Naive thymus-derived CD8-positive, alpha-beta T cell (primary cell): ENCODE measurements at regions not wholly inside any gene's neighbourhood (a gene's known extent, or its start where the extent isn't known, plus 50 kb on each side); places are given as distances from the start of the nearest gene placed in this dataset.

Source experiments
- ATAC-seq, 2 donors: fragments of 150-1000 bp; cut with Tn5 transposase in 1 of 2; sonication (Bioruptor Pico), chemical (Tn5 transposase) in 1 of 2; 1 replicate in 1 of 2; 2 replicates in 1 of 2; pipeline ENCODE4 v1.10.0; 2021; ENCODE audit warnings: mild to moderate bottlenecking in 2 of 2, moderate library complexity in 2 of 2
- POLR2A ChIA-PET: fragments of 350-600 bp; sonication (Branson Sonifier 250); formaldehyde crosslinking; loops from one replicate; lab custom pipeline; 2021; ENCODE audit warnings: antibody characterized with exemption; lab: Charles Lee
- DNase-seq, 10 donors: peaks; one replicate each; pipeline versions ENCODE4 v3.0.0 to v3.0.0-alpha.2; 2020 to 2022
- H3K27ac Mint-ChIP-seq, 10 donors: one replicate each; pipeline ENCODE4 v1.8.0; 2020 to 2022; ENCODE audit warnings: mild to moderate bottlenecking in 10 of 10, mixed read lengths in 10 of 10, moderate library complexity in 4 of 10, inconsistent platforms in 1 of 10
- H3K27me3 Mint-ChIP-seq, 5 donors: one replicate each; pipeline ENCODE4 v1.8.0; 2021 to 2022; ENCODE audit warnings: mixed read lengths in 5 of 5
- H3K36me3 Mint-ChIP-seq, 3 donors: one replicate each; pipeline ENCODE4 v1.8.0; 2020 to 2022; ENCODE audit warnings: mixed read lengths in 3 of 3, mild to moderate bottlenecking in 2 of 3, inconsistent platforms in 1 of 3
- H3K4me1 Mint-ChIP-seq, 4 donors: one replicate each; pipeline ENCODE4 v1.8.0; 2021 to 2022; ENCODE audit warnings: mixed read lengths in 4 of 4
- H3K4me3 Mint-ChIP-seq, 10 donors: one replicate each; pipeline ENCODE4 v1.8.0; 2020 to 2022; ENCODE audit warnings: mild to moderate bottlenecking in 10 of 10, mixed read lengths in 10 of 10, moderate library complexity in 6 of 10, inconsistent platforms in 1 of 10
- H3K9me3 Mint-ChIP-seq, 9 donors: one replicate each; pipeline ENCODE4 v1.8.0; 2020 to 2022; ENCODE audit warnings: mixed read lengths in 9 of 9, mild to moderate bottlenecking in 3 of 9, inconsistent platforms in 1 of 9, moderate library complexity in 1 of 9

- Mint-ChIP-seq H3K36me3 (no peaks in the 10 kb centered on the region), H3K9me3 (peaks cover 0 to 8% (median 0%) of the 10 kb centered on the region in 9 donors), H3K4me1 (no peaks in the 10 kb centered on the region), H3K4me3 (no peak overlapping the region), H3K27me3 (peaks cover 0 to 4% (median 0%) of the 10 kb centered on the region in 5 donors), H3K27ac (no peak overlapping the region)
- no peak for DNase-seq
- POLR2A ChIA-PET = no interaction called here
- no peak for ATAC-seq
Measured at GRCh38 chr6:81996414-81996813, 243.9 kb upstream of the TENT5A start.

DNA sequence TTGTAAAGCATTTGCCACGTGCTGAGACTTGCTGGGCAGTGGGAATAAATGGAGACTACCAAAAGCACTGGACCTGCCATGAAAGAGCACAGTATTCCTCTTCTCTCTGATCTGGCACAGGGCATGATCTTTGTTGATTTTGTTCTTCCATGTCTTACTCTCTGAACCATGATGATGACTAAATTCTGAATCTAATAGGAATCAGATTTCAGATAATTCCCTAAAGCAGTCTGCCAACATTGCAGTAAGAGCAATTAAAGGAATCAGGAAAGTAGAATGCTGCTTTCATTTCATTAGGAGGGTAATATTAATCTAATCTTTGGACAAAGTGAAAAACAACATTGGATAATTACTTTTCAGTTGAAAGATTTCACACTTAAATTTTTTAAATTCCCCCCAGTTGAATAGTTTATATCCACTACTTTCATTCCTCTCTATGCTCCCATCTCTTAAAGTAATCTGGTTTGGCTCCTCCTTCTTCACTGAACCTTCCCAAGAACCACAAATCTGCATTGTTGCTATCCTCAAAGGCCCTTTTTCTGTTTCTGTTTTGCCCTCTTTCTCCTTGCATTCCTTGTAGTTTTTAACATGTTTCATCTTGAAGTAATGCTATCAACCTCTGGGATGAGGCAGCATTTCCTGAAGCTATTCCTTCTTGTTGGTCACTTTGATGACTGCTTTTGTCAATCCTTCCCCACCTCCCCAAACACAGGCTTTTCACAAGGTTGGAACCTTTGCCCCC lies 243.2 kb upstream of the TENT5A start:
- Mint-ChIP-seq H3K27ac (no peak overlapping the region), H3K4me1 (no peaks in the 10 kb centered on the region), H3K36me3 (no peaks in the 10 kb centered on the region), H3K9me3 (peaks cover 0 to 2% (median 0%) of the 10 kb centered on the region in 9 donors), H3K4me3 (no peak overlapping the region), H3K27me3 (peaks cover 0 to 5% (median 0%) of the 10 kb centered on the region in 5 donors)
- DNase-seq (no peak), ATAC-seq (no peak)
- POLR2A ChIA-PET = no interaction called here

- no peak for ATAC-seq
- POLR2A ChIA-PET = no interaction called here
- Mint-ChIP-seq H3K4me1 (no peaks in the 10 kb centered on the region), H3K4me3 (no peak overlapping the region), H3K9me3 (peaks cover 0 to 2% (median 0%) of the 10 kb centered on the region in 9 donors), H3K36me3 (no peaks in the 10 kb centered on the region), H3K27me3 (peaks cover 0 to 2% (median 0%) of the 10 kb centered on the region in 5 donors), H3K27ac (no peak overlapping the region)
- no peak for DNase-seq
Measured at GRCh38 chr6:81988871-81989270, 236.4 kb upstream of the TENT5A start.

DNA sequence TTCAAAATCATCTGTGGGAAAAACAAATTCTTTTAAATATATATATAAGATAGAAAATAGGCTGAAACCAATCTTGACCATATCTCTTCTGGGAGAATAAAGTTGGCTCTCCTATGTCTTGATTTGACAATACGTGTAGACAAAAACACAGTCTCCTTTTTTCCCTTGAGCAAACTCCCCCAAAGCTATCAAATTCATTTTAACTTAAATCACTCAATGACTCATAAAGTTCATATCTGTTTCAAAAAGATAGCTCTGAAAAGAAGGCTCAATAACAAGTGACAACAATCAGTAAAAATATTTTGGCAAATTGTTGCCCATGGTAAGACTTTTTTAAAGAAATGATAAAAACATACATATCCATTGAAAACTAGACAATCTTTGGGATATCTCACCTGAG lies 236.0 kb upstream of the TENT5A start:
- H3K27ac Mint-ChIP-seq = no peak overlapping the region
- POLR2A ChIA-PET = no interaction called here
- DNase-seq (no peak), ATAC-seq (no peak)
- peaks cover 0 to 2% (median 0%) of the 10 kb centered on the region in 5 donors for H3K27me3 Mint-ChIP-seq
- peaks cover 0 to 2% (median 0%) of the 10 kb centered on the region in 9 donors for H3K9me3 Mint-ChIP-seq
- H3K36me3 Mint-ChIP-seq = no peaks in the 10 kb centered on the region
- H3K4me3 Mint-ChIP-seq = no peak overlapping the region
- no peaks in the 10 kb centered on the region for H3K4me1 Mint-ChIP-seq

GRCh38 chr6:81987293-81987692 lies 234.8 kb upstream of the TENT5A start:
- H3K27ac Mint-ChIP-seq = no peak overlapping the region
- no peaks in the 10 kb centered on the region for H3K4me1 Mint-ChIP-seq
- no peak overlapping the region for H3K4me3 Mint-ChIP-seq
- peaks cover 0 to 2% (median 0%) of the 10 kb centered on the region in 9 donors for H3K9me3 Mint-ChIP-seq
- ATAC-seq (no peak), DNase-seq (no peak)
- peaks cover 0 to 2% (median 0%) of the 10 kb centered on the region in 5 donors for H3K27me3 Mint-ChIP-seq
- H3K36me3 Mint-ChIP-seq = no peaks in the 10 kb centered on the region
- POLR2A ChIA-PET = no interaction called here

DNA sequence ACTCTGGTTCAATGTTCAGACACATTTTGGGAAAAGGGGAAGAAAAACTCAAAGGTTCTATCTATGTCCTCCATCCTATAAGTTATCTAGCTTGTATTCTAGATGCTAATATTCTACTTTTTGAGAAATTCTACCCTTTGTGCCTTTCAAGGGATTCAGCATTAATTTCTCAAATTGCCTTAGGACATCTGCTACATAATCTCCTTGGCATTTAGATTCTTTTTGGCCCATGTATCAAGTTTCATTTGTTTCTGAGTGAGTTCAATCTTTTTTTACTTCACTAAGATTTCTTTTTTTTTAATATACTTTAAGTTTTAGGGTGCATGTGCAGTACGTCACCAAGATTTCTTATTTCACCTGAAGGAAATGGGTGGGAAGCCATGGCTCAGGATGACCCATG lies 232.7 kb upstream of the TENT5A start:
- Mint-ChIP-seq H3K4me3 (no peak overlapping the region), H3K4me1 (no peaks in the 10 kb centered on the region), H3K27me3 (peaks cover 0 to 3% (median 0%) of the 10 kb centered on the region in 5 donors), H3K9me3 (peaks cover 0 to 12% (median 2%) of the 10 kb centered on the region in 9 donors), H3K27ac (no peak overlapping the region), H3K36me3 (no peaks in the 10 kb centered on the region)
- DNase-seq = no peak
- no peak for ATAC-seq
- POLR2A ChIA-PET = no interaction called here

- Mint-ChIP-seq H3K4me3 (no peak overlapping the region), H3K9me3 (peaks cover 0 to 17% (median 7%) of the 10 kb centered on the region in 9 donors), H3K4me1 (no peaks in the 10 kb centered on the region), H3K36me3 (no peaks in the 10 kb centered on the region), H3K27me3 (peaks cover 0 to 3% (median 0%) of the 10 kb centered on the region in 5 donors), H3K27ac (no peak overlapping the region)
- DNase-seq (no peak), ATAC-seq (no peak)
- POLR2A ChIA-PET = no interaction called here
Measured at GRCh38 chr6:81984599-81984998, 232.1 kb upstream of the TENT5A start.

GRCh38 chr6:81981812-81982211 lies 229.3 kb upstream of the TENT5A start:
- ATAC-seq = no peak
- Mint-ChIP-seq H3K36me3 (no peaks in the 10 kb centered on the region), H3K27ac (no peak overlapping the region), H3K9me3 (peaks cover 0 to 24% (median 8%) of the 10 kb centered on the region in 9 donors), H3K4me1 (no peaks in the 10 kb centered on the region), H3K4me3 (no peak overlapping the region), H3K27me3 (peaks cover 0 to 3% (median 0%) of the 10 kb centered on the region in 5 donors)
- DNase-seq = no peak
- POLR2A ChIA-PET = no interaction called here

- ATAC-seq (no peak), DNase-seq (no peak)
- POLR2A ChIA-PET = no interaction called here
- Mint-ChIP-seq H3K27ac (no peak overlapping the region), H3K27me3 (peaks cover 0 to 3% (median 0%) of the 10 kb centered on the region in 5 donors), H3K36me3 (no peaks in the 10 kb centered on the region), H3K9me3 (peaks cover 0 to 30% (median 9%) of the 10 kb centered on the region in 9 donors), H3K4me1 (no peaks in the 10 kb centered on the region), H3K4me3 (no peak overlapping the region)
Measured at GRCh38 chr6:81979767-81980166, 227.3 kb upstream of the TENT5A start.

GRCh38 chr6:81979329-81979728 lies 226.8 kb upstream of the TENT5A start:
- POLR2A ChIA-PET = no interaction called here
- H3K27ac Mint-ChIP-seq = no peak overlapping the region
- no peaks in the 10 kb centered on the region for H3K36me3 Mint-ChIP-seq
- peaks cover 0 to 3% (median 0%) of the 10 kb centered on the region in 5 donors for H3K27me3 Mint-ChIP-seq
- no peaks in the 10 kb centered on the region for H3K4me1 Mint-ChIP-seq
- no peak for ATAC-seq
- no peak for DNase-seq
- H3K9me3 Mint-ChIP-seq = peaks cover 0 to 31% (median 9%) of the 10 kb centered on the region in 9 donors
- H3K4me3 Mint-ChIP-seq = no peak overlapping the region

DNA sequence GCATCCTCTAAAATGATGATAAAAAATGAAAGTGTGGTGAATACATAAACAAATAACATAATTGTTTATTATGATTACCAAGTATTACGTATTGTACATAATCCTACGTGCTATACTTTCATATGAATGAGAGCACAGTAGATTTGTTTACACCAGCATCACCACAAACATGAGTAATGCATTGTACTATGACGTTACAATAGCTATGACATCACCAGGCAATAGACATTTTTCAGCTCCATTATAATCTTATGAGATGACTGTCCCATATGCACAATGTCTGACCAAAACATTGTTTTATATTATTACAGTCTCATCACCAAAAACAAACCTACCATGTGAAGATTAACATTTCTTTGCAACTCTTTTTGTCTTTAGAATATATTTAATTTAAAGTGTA lies 225.7 kb upstream of the TENT5A start:
- POLR2A ChIA-PET = no interaction called here
- Mint-ChIP-seq H3K4me1 (no peaks in the 10 kb centered on the region), H3K36me3 (no peaks in the 10 kb centered on the region), H3K27me3 (peaks cover 0 to 3% (median 0%) of the 10 kb centered on the region in 5 donors), H3K27ac (no peak overlapping the region), H3K9me3 (peaks cover 2 to 40% (median 11%) of the 10 kb centered on the region in 9 donors), H3K4me3 (no peak overlapping the region)
- DNase-seq = no peak
- ATAC-seq = no peak

DNA sequence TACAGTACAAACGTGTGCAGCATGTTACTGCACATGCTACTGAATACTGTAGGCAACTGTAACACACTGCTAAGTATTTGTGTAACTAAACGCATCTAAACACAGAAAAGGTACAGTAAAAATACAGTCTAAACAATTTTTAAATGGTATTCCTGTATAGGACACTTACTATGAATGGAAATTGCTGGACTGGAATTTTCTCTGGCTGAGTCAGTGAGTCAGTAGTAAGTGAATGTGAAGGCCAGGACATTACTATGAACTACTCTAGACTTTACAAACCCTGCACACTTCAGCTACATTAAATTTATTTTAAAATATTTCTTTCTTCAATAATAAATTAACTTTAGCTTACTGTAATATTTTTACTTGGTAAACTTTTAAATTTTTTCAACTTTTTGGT lies 225.0 kb upstream of the TENT5A start:
- ATAC-seq (no peak), DNase-seq (no peak)
- POLR2A ChIA-PET = no interaction called here
- Mint-ChIP-seq H3K27me3 (peaks cover 0 to 3% (median 0%) of the 10 kb centered on the region in 5 donors), H3K27ac (no peak overlapping the region), H3K36me3 (peaks cover 0 to 3% (median 0%) of the 10 kb centered on the region in 3 donors), H3K4me1 (no peaks in the 10 kb centered on the region), H3K9me3 (peaks cover 2 to 47% (median 15%) of the 10 kb centered on the region in 9 donors), H3K4me3 (no peak overlapping the region)

DNA sequence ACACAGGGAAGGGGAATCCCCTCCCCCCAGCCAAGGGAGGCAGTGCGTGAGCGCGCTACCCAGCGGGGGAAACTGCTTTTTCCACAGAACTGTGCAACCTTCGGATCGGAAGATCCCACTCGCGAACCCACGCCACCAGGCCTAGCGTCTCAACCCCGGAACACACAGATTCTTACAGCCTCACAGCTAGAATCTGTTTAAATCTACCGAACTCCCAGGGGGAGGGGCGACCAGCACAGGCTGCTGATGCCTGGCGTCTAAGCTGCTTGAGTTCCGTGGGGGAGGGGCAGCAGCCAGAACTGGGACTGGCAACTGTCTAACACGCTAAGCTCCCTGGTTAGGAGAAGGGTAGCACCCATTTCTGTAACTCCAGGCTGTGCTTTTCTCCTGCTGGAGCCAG lies 217.3 kb upstream of the TENT5A start:
- Mint-ChIP-seq H3K36me3 (peaks cover 0 to 5% (median 0%) of the 10 kb centered on the region in 3 donors), H3K4me3 (no peak overlapping the region), H3K27me3 (peaks cover 0 to 13% (median 10%) of the 10 kb centered on the region in 5 donors), H3K4me1 (no peaks in the 10 kb centered on the region), H3K27ac (no peak overlapping the region), H3K9me3 (peaks cover 2 to 40% (median 11%) of the 10 kb centered on the region in 9 donors)
- POLR2A ChIA-PET = no interaction called here
- ATAC-seq (no peak), DNase-seq (peak in 1 of 10 donors; percentile 52)
